Activated CD8-positive, alpha-beta memory T cell treated with anti-CD3 and anti-CD28 coated beads, Interleukin-2, amount 10 ng/mL, durations not matched to agents 7 days and 5 days (primary cell): ENCODE measurements at regions not wholly inside any gene's neighbourhood (a gene's known extent, or its start where the extent isn't known, plus 50 kb on each side); places are given as distances from the start of the nearest gene placed in this dataset.
A peak's percentile ranks its signal among the peaks of the same experiment; 100 is the strongest.

Experiments
- ATAC-seq: fragments of 150-1000 bp; cut with Tn5 transposase; one replicate; pipeline ENCODE4 v1.10.0; 2021; ENCODE audit warnings: moderate library complexity
- CTCF ChIA-PET: fragments of 350-600 bp; sonication (Branson Sonifier 250); formaldehyde crosslinking; loops from one replicate; lab custom pipeline; 2021; ENCODE audit warnings: antibody characterized with exemption; lab: Charles Lee
- DNase-seq: peaks from one replicate; pipeline ENCODE4 v3.0.0-alpha.2; 2020
- H3K27ac Mint-ChIP-seq: one replicate; pipeline ENCODE4 v1.8.0; 2021; ENCODE audit warnings: mild to moderate bottlenecking, mixed read lengths
- H3K27me3 Mint-ChIP-seq: one replicate; pipeline ENCODE4 v1.8.0; 2021; ENCODE audit warnings: mixed read lengths
- H3K36me3 Mint-ChIP-seq: one replicate; pipeline ENCODE4 v1.8.0; 2021; ENCODE audit warnings: mild to moderate bottlenecking, mixed read lengths
- H3K4me1 Mint-ChIP-seq: one replicate; pipeline ENCODE4 v1.8.0; 2021; ENCODE audit warnings: mixed read lengths
- H3K4me3 Mint-ChIP-seq: one replicate; pipeline ENCODE4 v1.8.0; 2021; ENCODE audit warnings: mild to moderate bottlenecking, moderate library complexity, mixed read lengths
- H3K9me3 Mint-ChIP-seq: one replicate; pipeline ENCODE4 v1.8.0; 2022; ENCODE audit warnings: low read depth, mixed read lengths

GRCh38 chr1:199639453-199639852 is 388.1 kb upstream of the NR5A2 start:
- Mint-ChIP-seq H3K27ac (no peak overlapping the region), H3K4me1 (no peaks in the 10 kb centered on the region), H3K36me3 (no peaks in the 10 kb centered on the region), H3K27me3 (no peaks in the 10 kb centered on the region), H3K9me3 (no peaks in the 10 kb centered on the region), H3K4me3 (no peak overlapping the region)
- ATAC-seq = no peak
- CTCF ChIA-PET = no interaction called here
- DNase-seq = no peak

- Mint-ChIP-seq H3K4me1 (no peaks in the 10 kb centered on the region), H3K27ac (no peak overlapping the region), H3K27me3 (no peaks in the 10 kb centered on the region), H3K36me3 (no peaks in the 10 kb centered on the region), H3K4me3 (no peak overlapping the region), H3K9me3 (no peaks in the 10 kb centered on the region)
- ATAC-seq (no peak), DNase-seq (no peak)
- CTCF ChIA-PET = no interaction called here
Measured at GRCh38 chr1:199641531-199641930, 386.0 kb upstream of the NR5A2 start.

- no peaks in the 10 kb centered on the region for H3K36me3 Mint-ChIP-seq
- CTCF ChIA-PET = no interaction called here
- H3K4me3 Mint-ChIP-seq = no peak overlapping the region
- no peaks in the 10 kb centered on the region for H3K27me3 Mint-ChIP-seq
- no peaks in the 10 kb centered on the region for H3K4me1 Mint-ChIP-seq
- H3K9me3 Mint-ChIP-seq = peaks cover 2% of the 10 kb centered on the region
- DNase-seq (no peak), ATAC-seq (no peak)
- no peak overlapping the region for H3K27ac Mint-ChIP-seq
Measured at GRCh38 chr1:199644912-199645311, 382.6 kb upstream of the NR5A2 start.

GRCh38 chr1:199646761-199647160 is 380.7 kb upstream of the NR5A2 start:
- DNase-seq (no peak), ATAC-seq (no peak)
- no peaks in the 10 kb centered on the region for H3K4me1 Mint-ChIP-seq
- no peak overlapping the region for H3K27ac Mint-ChIP-seq
- peaks cover 2% of the 10 kb centered on the region for H3K9me3 Mint-ChIP-seq
- no peaks in the 10 kb centered on the region for H3K27me3 Mint-ChIP-seq
- no peaks in the 10 kb centered on the region for H3K36me3 Mint-ChIP-seq
- CTCF ChIA-PET = no interaction called here
- no peak overlapping the region for H3K4me3 Mint-ChIP-seq

- CTCF ChIA-PET = no interaction called here
- Mint-ChIP-seq H3K4me1 (no peaks in the 10 kb centered on the region), H3K4me3 (no peak overlapping the region), H3K36me3 (no peaks in the 10 kb centered on the region), H3K27ac (no peak overlapping the region), H3K27me3 (peaks cover 22% of the 10 kb centered on the region), H3K9me3 (no peaks in the 10 kb centered on the region)
- DNase-seq (no peak), ATAC-seq (no peak)
Measured at GRCh38 chr1:199657449-199657848, 370.1 kb upstream of the NR5A2 start.

GRCh38 chr1:199660071-199660470 is 367.4 kb upstream of the NR5A2 start:
- no peak for DNase-seq
- Mint-ChIP-seq H3K4me3 (no peak overlapping the region), H3K9me3 (no peaks in the 10 kb centered on the region), H3K27me3 (peaks cover 27% of the 10 kb centered on the region), H3K27ac (no peak overlapping the region), H3K4me1 (no peaks in the 10 kb centered on the region), H3K36me3 (no peaks in the 10 kb centered on the region)
- CTCF ChIA-PET = no interaction called here
- no peak for ATAC-seq

GRCh38 chr1:199665371-199665770 is 362.1 kb upstream of the NR5A2 start:
- H3K27me3 Mint-ChIP-seq = peaks cover 7% of the 10 kb centered on the region
- H3K4me1 Mint-ChIP-seq = no peaks in the 10 kb centered on the region
- H3K27ac Mint-ChIP-seq = no peak overlapping the region
- CTCF ChIA-PET = no interaction called here
- DNase-seq (no peak), ATAC-seq (no peak)
- H3K9me3 Mint-ChIP-seq = no peaks in the 10 kb centered on the region
- no peaks in the 10 kb centered on the region for H3K36me3 Mint-ChIP-seq
- H3K4me3 Mint-ChIP-seq = no peak overlapping the region

- peaks cover 8% of the 10 kb centered on the region for H3K27me3 Mint-ChIP-seq
- ATAC-seq (no peak), DNase-seq (no peak)
- H3K4me1 Mint-ChIP-seq = no peaks in the 10 kb centered on the region
- H3K27ac Mint-ChIP-seq = no peak overlapping the region
- H3K36me3 Mint-ChIP-seq = no peaks in the 10 kb centered on the region
- CTCF ChIA-PET = no interaction called here
- no peak overlapping the region for H3K4me3 Mint-ChIP-seq
- no peaks in the 10 kb centered on the region for H3K9me3 Mint-ChIP-seq
Measured at GRCh38 chr1:199667089-199667488, 360.4 kb upstream of the NR5A2 start.

GRCh38 chr1:199669916-199670315 is 357.6 kb upstream of the NR5A2 start:
- H3K36me3 Mint-ChIP-seq = no peaks in the 10 kb centered on the region
- H3K9me3 Mint-ChIP-seq = no peaks in the 10 kb centered on the region
- no peaks in the 10 kb centered on the region for H3K4me1 Mint-ChIP-seq
- CTCF ChIA-PET = no interaction called here
- ATAC-seq = no peak
- H3K4me3 Mint-ChIP-seq = no peak overlapping the region
- peaks cover 7% of the 10 kb centered on the region for H3K27me3 Mint-ChIP-seq
- DNase-seq = no peak
- H3K27ac Mint-ChIP-seq = no peak overlapping the region

GRCh38 chr1:199671684-199672083 is 355.8 kb upstream of the NR5A2 start:
- CTCF ChIA-PET = no interaction called here
- H3K4me1 Mint-ChIP-seq = no peaks in the 10 kb centered on the region
- ATAC-seq (no peak), DNase-seq (no peak)
- no peak overlapping the region for H3K4me3 Mint-ChIP-seq
- no peaks in the 10 kb centered on the region for H3K36me3 Mint-ChIP-seq
- H3K27me3 Mint-ChIP-seq = peaks cover 7% of the 10 kb centered on the region
- no peak overlapping the region for H3K27ac Mint-ChIP-seq
- no peaks in the 10 kb centered on the region for H3K9me3 Mint-ChIP-seq

- ATAC-seq (no peak), DNase-seq (no peak)
- Mint-ChIP-seq H3K36me3 (no peaks in the 10 kb centered on the region), H3K4me1 (no peaks in the 10 kb centered on the region), H3K9me3 (no peaks in the 10 kb centered on the region), H3K27me3 (peaks cover 5% of the 10 kb centered on the region), H3K27ac (no peak overlapping the region), H3K4me3 (no peak overlapping the region)
- CTCF ChIA-PET = no interaction called here
Measured at GRCh38 chr1:199675937-199676336, 351.6 kb upstream of the NR5A2 start.

- Mint-ChIP-seq H3K4me3 (no peak overlapping the region), H3K36me3 (no peaks in the 10 kb centered on the region), H3K4me1 (no peaks in the 10 kb centered on the region), H3K27me3 (peaks cover 7% of the 10 kb centered on the region), H3K27ac (no peak overlapping the region), H3K9me3 (no peaks in the 10 kb centered on the region)
- DNase-seq (no peak), ATAC-seq (no peak)
- CTCF ChIA-PET = interaction anchor here (1.6 kb wide), 1 partner anchor 10 kb away, joined by 3 read pairs; no protein-coding TSS in a partner anchor
Measured at GRCh38 chr1:199678771-199679170, 348.7 kb upstream of the NR5A2 start.

GRCh38 chr1:199682081-199682480 is 345.4 kb upstream of the NR5A2 start:
- H3K9me3 Mint-ChIP-seq = no peaks in the 10 kb centered on the region
- CTCF ChIA-PET = no interaction called here
- no peak overlapping the region for H3K4me3 Mint-ChIP-seq
- no peak for DNase-seq
- ATAC-seq = no peak
- no peaks in the 10 kb centered on the region for H3K36me3 Mint-ChIP-seq
- H3K27ac Mint-ChIP-seq = no peak overlapping the region
- H3K4me1 Mint-ChIP-seq = no peaks in the 10 kb centered on the region
- H3K27me3 Mint-ChIP-seq = peaks cover 14% of the 10 kb centered on the region

GRCh38 chr1:199684686-199685273 is 342.7 kb upstream of the NR5A2 start:
- Mint-ChIP-seq H3K27me3 (peaks cover 30% of the 10 kb centered on the region), H3K9me3 (no peaks in the 10 kb centered on the region), H3K36me3 (no peaks in the 10 kb centered on the region), H3K4me1 (no peaks in the 10 kb centered on the region), H3K27ac (no peak overlapping the region), H3K4me3 (no peak overlapping the region)
- ATAC-seq (peak; percentile 63), DNase-seq (no peak)
- CTCF ChIA-PET = interaction anchor here (0.7 to 1.3 kb wide), 4 partner anchors 9 to 827 kb away, joined by 3 to 10 read pairs (median 6); no protein-coding TSS in a partner anchor
